HEK293T (cell line): ENCODE measurements at regions not wholly inside any gene's neighbourhood (a gene's known extent, or its start where the extent isn't known, plus 50 kb on each side); places are given as distances from the start of the nearest gene placed in this dataset.
"Not testable (repeated sequence)": the region's sequence is repeated elsewhere in the genome, so short reads cannot be mapped to it uniquely, and the experiment has no call there.

ENCODE experiments used
- CTCF ChIA-PET: fragments of 350-600 bp; formaldehyde crosslinking; extraction: SDS; loops from one replicate; lab custom pipeline; 2021; ENCODE audit warnings: antibody characterized with exemption, inconsistent platforms; lab: Yijun Ruan, JAX
- POLR2A ChIA-PET: fragments of 350-600 bp; formaldehyde crosslinking; extraction: SDS; loops from one replicate; lab custom pipeline; 2020; ENCODE audit warnings: antibody characterized with exemption, inconsistent platforms; lab: Yijun Ruan, JAX
- DNase-seq: peaks from one replicate; pipeline ENCODE4 v3.0.0; 2012; ENCODE audit warnings: mixed read lengths; ENCODE audit errors: extremely low spot score
- ARNT ChIP-seq: fragments of 450-650 bp; IDR thresholded peaks from 2 replicates; pipeline ENCODE4 v1.6.1; 2017; ENCODE audit warnings: mild to moderate bottlenecking
- BHLHE40 ChIP-seq: fragments of 450-650 bp; IDR thresholded peaks from 2 replicates; pipeline ENCODE4 v1.6.1; 2016; ENCODE audit warnings: mild to moderate bottlenecking, moderate library complexity, borderline replicate concordance
- CTBP1 ChIP-seq: fragments of 450-650 bp; IDR thresholded peaks from 2 replicates; pipeline ENCODE4 v1.6.1; 2016; ENCODE audit warnings: borderline replicate concordance
- ELF4 ChIP-seq: fragments of 450-650 bp; IDR thresholded peaks from 2 replicates; pipeline ENCODE4 v1.6.1; 2017; ENCODE audit warnings: antibody characterized with exemption
- FOXA1 ChIP-seq: fragments of 450-650 bp; IDR thresholded peaks from 2 replicates; pipeline ENCODE4 v1.6.1; 2016; ENCODE audit warnings: mild to moderate bottlenecking
- FOXK2 ChIP-seq: fragments of 450-650 bp; IDR thresholded peaks from 2 replicates; pipeline ENCODE4 v1.6.1; 2016; ENCODE audit warnings: mild to moderate bottlenecking
- FOXM1 ChIP-seq: fragments of 450-650 bp; IDR thresholded peaks from 2 replicates; pipeline ENCODE4 v1.6.1; 2017; ENCODE audit warnings: mild to moderate bottlenecking, borderline replicate concordance
- HDGF ChIP-seq: fragments of 450-650 bp; IDR thresholded peaks from 2 replicates; pipeline ENCODE4 v1.6.1; 2017; ENCODE audit warnings: antibody characterized with exemption, borderline replicate concordance
- L3MBTL2 ChIP-seq: fragments of 450-650 bp; conservative IDR thresholded peaks from 2 replicates; pipeline ENCODE4 v1.6.1; 2016; ENCODE audit warnings: mild to moderate bottlenecking
- LEF1 ChIP-seq: fragments of 450-650 bp; IDR thresholded peaks from 2 replicates; pipeline ENCODE4 v1.6.1; 2017; ENCODE audit warnings: mild to moderate bottlenecking, borderline replicate concordance
- NFRKB ChIP-seq: fragments of 450-650 bp; IDR thresholded peaks from 2 replicates; pipeline ENCODE4 v1.6.1; 2016; ENCODE audit warnings: mild to moderate bottlenecking, moderate library complexity
- PKNOX1 ChIP-seq: fragments of 450-650 bp; IDR thresholded peaks from 2 replicates; pipeline ENCODE4 v1.6.1; 2016
- SP1 ChIP-seq: fragments of 450-650 bp; IDR thresholded peaks from 2 replicates; pipeline ENCODE4 v1.6.1; 2017
- SUZ12 ChIP-seq: fragments of 450-650 bp; IDR thresholded peaks from 2 replicates; pipeline ENCODE4 v1.6.1; 2016; ENCODE audit warnings: mild to moderate bottlenecking
- TARDBP ChIP-seq: fragments of 450-650 bp; IDR thresholded peaks from 2 replicates; pipeline ENCODE4 v1.6.1; 2016
- ZNF384 ChIP-seq: fragments of 450-650 bp; IDR thresholded peaks from 2 replicates; pipeline ENCODE4 v1.6.1; 2016

- ChIA-PET POLR2A (no interaction called here), CTCF (no interaction called here)
- TF ChIP-seq SUZ12: no peak
- TF ChIP-seq L3MBTL2: no peak
- no peak for TF ChIP-seq CTBP1
- no peak for TF ChIP-seq NFRKB
- TF ChIP-seq HDGF: no peak
- no peak for TF ChIP-seq ARNT
- no peak for TF ChIP-seq FOXA1
- TF ChIP-seq ZNF384: no peak
- no peak for TF ChIP-seq BHLHE40
- no peak for DNase-seq
Observed at GRCh38 chr21:35525443-35525842, 476.3 kb upstream of the RUNX1 start.

GRCh38 chr21:35521852-35522505, 472.9 kb upstream of the RUNX1 start:
- ChIA-PET POLR2A (no interaction called here), CTCF (no interaction called here)
- no peak for DNase-seq
- no peak for TF ChIP-seq ARNT
- TF ChIP-seq PKNOX1: no peak
- TF ChIP-seq TARDBP: no peak
- TF ChIP-seq FOXK2: no peak
- TF ChIP-seq HDGF: no peak
- no peak for TF ChIP-seq NFRKB
- no peak for TF ChIP-seq ZNF384
- TF ChIP-seq LEF1: no peak
- TF ChIP-seq BHLHE40: no peak
- TF ChIP-seq FOXM1: no peak
- no peak for TF ChIP-seq SUZ12
- TF ChIP-seq L3MBTL2: no peak
- no peak for TF ChIP-seq FOXA1
- no peak for TF ChIP-seq ELF4
- no peak for TF ChIP-seq CTBP1
- no peak for TF ChIP-seq SP1

GRCh38 chr21:35521293-35521692, 472.2 kb upstream of the RUNX1 start:
- ChIA-PET CTCF (no interaction called here), POLR2A (no interaction called here)
- TF ChIP-seq ELF4: no peak
- no peak for TF ChIP-seq ARNT
- no peak for TF ChIP-seq ZNF384
- no peak for TF ChIP-seq FOXM1
- no peak for TF ChIP-seq BHLHE40
- no peak for TF ChIP-seq HDGF
- no peak for TF ChIP-seq SUZ12
- no peak for TF ChIP-seq LEF1
- TF ChIP-seq L3MBTL2: no peak
- TF ChIP-seq PKNOX1: no peak
- TF ChIP-seq FOXK2: no peak
- TF ChIP-seq TARDBP: no peak
- TF ChIP-seq CTBP1: no peak
- TF ChIP-seq FOXA1: no peak
- no peak for TF ChIP-seq NFRKB
- no peak for TF ChIP-seq SP1
- no peak for DNase-seq

- DNase-seq: no peak
- POLR2A ChIA-PET: no interaction called here
- CTCF ChIA-PET: no interaction called here
- TF ChIP-seq BHLHE40 (no peak), FOXK2 (no peak)
Observed at GRCh38 chr21:35520856-35521255, 471.8 kb upstream of the RUNX1 start.

GRCh38 chr21:35520302-35520701, 471.2 kb upstream of the RUNX1 start:
- ChIA-PET CTCF (no interaction called here), POLR2A (no interaction called here)
- no peak for TF ChIP-seq FOXA1
- TF ChIP-seq PKNOX1: no peak
- TF ChIP-seq HDGF: no peak
- no peak for TF ChIP-seq LEF1
- TF ChIP-seq TARDBP: no peak
- no peak for TF ChIP-seq L3MBTL2
- no peak for TF ChIP-seq ZNF384
- no peak for TF ChIP-seq FOXK2
- no peak for TF ChIP-seq ARNT
- no peak for TF ChIP-seq BHLHE40
- no peak for TF ChIP-seq FOXM1
- DNase-seq: no peak

GRCh38 chr21:35517865-35518264, 468.8 kb upstream of the RUNX1 start:
- no peak for DNase-seq
- TF ChIP-seq LEF1 (no peak), CTBP1 (no peak), FOXK2 (no peak)
- CTCF ChIA-PET: no interaction called here
- POLR2A ChIA-PET: no interaction called here

- POLR2A ChIA-PET, CTCF ChIA-PET, DNase-seq: not testable (repeated sequence)
Observed at GRCh38 chr21:35516292-35516691, 467.2 kb upstream of the RUNX1 start.
